Muscle of arm (tissue), 1 donor: ENCODE measurements at regions not wholly inside any gene's neighbourhood (a gene's known extent, or its start where the extent isn't known, plus 50 kb on each side); places are given as distances from the start of the nearest gene placed in this dataset.
A peak's percentile ranks its signal among the peaks of the same experiment; 100 is the strongest.

ENCODE experiments used
- DNase-seq: peaks from one replicate; pipeline ENCODE4 v3.0.0-alpha.2; 2013

DNA sequence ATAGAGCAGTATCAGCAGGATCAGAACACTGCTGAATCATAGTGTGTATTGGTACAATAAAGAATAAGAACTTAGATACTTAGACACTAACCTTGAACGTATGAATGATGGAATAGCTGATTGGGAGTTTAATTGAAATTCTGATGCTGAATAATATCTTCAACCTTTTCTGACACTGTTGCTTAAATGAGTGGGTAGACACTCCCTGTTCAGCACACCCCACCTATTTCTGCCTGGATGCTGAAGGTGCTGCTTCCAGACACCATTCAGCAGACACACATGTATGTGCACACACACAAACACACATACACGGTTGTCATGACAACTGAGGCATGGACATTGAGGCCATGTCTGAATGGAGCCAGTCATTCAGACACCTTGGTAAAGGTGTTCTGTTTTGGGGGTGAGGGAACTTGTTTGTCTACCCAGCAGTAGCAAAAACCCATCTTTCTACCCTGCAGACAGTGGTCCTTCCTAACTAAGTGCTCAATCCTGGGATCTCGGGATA lies 54.3 kb downstream of the TMEM215 start:
- DNase-seq: no peak

DNA sequence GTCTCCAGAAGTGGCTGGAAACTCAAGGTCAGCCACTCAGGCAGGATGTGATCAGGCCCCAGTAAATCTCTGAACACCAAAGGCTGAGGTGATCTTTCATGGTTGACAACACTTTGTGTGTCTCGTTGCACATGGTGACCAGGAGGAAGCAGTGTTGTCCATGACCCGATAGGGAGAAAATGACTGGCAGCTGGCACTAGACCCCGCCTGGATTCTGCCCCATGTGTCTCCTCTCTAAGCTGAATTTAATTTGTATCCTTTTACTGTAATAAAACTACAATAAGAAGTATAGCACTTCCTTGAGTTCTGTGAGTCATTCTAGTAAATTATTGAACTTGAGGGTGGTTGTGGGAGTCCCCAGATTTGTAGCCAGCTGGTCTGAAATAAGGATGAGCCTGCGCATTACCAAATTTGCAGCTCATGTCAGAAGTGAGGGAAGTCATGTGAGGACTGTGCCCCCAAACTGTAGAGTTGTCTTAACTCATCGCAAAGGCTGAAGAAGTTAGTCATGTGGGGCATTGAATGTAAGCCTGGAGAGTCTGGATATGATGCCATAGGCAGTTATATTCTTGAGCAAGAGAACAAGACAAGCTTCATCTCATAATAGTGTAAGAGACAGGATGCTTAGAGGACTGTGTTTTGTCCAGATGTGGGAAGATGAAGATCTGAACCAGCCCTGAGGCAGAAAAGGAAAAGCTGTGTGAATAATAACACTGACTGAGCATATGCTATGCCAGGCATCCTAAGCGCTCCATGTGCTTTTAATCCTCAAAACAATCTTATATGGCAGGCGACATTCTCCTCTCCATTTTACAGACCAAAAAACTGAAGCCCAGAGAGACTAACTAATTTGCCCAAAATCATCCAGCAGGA lies 55.9 kb downstream of the TMEM215 start:
- no peak for DNase-seq

DNA sequence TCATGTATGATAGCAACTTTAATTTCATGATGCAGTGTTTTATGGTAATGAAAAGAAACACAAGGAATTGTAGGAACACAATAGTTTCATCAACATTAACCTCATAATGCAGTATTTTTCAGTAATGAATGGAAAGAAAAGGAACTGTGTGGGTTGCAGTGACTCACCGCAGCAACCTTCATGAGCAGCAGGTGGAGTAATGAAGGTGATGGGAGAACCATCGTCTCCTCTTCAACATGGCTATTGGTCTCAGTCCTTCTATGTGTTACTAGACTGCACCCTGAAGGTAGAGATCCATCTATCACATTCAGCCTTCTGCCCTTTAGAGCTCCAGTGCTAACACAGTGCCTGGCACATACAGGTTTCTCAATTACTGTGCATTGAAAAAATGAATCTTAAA lies 58.0 kb downstream of the TMEM215 start:
- no peak for DNase-seq

DNA sequence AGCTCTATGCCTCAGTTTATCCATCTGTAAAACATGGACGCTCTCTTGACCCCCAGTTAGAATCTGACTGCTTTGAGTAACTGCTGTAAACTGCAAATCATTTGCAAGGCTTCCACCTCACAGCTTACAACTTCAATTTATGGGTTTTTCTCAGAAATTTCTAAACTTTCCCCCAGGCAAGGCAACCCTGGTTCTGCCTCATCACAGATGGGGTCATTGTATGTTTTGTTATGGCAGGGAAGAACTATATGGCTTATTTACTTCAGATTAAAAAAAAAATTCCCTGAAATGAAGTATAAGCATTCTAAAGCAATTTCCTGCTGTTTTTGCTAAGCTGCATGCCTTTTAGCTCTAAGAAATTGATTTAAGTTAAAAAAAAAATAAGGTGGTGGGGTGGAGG lies 60.0 kb downstream of the TMEM215 start:
- no peak for DNase-seq

DNA sequence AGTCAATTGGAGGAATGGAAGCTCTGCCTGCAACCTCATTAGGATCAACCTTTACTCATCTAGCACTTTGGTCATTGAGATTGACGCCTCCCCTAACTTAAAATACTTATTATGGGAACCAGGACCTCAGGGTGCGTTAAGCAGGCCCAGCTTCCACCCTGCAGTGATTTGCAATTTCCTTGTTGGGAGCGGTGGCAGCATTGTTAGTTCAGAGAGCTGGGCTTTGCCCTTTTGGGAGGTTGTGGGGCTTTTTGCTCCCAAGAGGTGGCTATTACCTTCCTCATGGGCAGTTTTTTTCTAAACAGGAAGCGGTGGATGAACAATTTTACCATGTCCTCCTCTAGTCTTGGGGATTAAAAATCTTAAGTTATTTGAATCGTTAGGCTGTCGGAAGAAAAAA lies 60.9 kb downstream of the TMEM215 start:
- DNase-seq: no peak

DNA sequence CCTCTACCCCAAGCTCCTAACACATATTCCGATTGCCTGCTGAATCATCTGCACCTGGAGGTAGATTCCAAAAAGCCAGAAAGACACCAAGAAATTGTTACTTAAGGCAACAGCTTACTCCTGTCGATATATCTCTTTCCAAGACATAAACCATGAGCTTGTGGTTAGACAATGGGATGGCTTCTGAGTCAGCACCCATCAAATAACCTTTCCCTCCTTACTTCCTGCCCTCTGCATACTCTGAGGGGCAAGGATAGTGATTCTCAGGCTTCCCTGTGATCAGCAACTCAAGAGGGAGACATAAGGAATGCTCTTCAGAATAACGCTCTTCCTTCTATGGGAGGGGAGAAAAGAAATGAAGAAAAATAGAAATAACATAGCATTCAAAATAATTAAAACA lies 70.9 kb downstream of the TMEM215 start:
- no peak for DNase-seq

DNA sequence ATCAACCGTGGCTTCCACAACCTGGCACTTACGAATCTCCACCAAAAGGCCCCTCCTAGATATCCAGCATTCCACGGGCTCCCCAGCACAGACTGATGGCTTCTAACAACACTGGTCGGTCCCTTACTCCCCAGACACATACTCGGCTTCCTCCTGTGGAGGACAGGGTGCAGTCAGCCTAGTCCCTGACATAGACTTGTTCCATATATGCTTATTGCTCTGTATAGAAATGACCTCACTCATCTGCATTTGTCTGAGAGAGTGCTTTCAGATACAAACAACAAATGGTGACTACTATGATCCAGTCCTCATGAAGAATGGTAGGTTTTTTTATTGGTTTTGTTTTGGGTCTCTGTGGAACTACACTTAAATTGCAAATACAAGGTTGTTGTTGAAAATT lies 72.4 kb downstream of the TMEM215 start:
- no peak for DNase-seq

DNA sequence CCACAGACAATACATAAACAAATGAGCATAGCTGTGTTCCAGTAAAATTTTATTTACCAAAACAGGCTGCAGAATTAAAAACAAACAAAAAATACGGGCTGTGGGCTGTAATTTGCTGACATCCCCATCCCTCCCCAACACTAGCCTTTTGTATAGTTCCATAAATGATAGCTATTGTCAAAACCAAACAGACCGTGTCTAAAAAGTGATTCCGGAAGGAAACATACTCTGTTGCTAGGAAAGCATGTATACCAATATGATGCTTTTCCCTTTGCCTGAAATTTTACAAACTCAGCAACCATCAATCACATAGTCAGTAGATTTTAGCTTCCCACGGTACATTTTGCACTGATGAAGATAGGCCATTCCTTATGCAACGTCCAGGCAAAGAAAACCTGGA lies 80.0 kb downstream of the TMEM215 start:
- no peak for DNase-seq

DNA sequence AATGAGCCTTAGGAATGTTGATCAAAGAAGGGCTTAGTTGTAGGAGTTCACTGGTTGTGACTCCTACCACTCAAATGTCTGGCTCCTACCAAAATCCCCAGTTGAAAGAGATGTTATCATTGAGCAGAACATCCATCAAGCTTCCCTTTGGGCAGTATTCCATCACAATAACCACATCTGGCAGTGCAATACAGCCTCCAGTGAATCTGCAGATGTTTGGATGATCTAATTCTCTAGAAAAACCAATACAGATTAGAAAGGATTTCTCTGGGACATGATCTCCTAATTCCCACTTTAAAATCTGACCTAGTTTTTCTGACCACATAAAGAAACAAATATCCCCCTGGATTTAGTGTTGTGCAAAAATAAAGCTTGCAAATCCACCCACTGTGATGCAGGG lies 81.6 kb downstream of the TMEM215 start:
- peak; percentile 27 for DNase-seq

DNA sequence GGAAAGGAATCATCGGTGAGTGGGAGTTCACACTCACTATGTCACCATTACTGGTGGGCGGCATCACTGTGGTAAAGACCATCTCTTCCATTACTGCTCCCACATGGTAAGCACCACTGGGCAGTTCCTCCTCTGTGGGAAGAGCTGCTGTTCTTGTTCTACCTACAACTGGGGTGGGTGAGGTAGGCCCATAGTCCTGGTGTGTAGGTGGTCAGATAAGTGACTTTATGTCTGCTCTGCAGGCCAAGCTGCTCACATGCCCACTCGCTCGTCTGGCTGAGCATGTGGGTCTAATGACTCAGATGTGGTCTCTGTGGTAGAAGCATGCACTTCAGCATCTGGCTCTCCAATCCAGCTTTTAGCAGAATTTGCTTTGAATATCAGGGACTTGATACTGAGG lies 82.9 kb downstream of the TMEM215 start:
- DNase-seq: no peak

DNA sequence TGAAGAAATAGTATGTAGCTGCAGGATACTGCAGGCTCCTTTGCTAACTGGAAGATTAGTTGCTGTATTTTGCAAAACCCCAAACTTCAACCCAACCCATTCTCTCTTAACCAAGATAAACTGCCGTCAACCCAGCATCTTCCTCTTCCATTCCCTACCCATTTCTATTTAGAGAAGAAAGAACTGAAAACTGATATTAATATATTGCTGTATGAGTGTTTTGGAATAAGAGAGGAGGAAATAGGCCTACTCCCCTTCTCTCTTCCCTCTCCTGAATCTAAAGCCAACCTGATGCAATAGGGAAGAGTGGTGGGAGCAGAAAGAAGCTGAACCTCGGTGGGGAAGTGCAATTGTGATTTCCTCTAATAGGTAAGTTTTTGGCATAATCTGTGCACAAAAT lies 83.7 kb downstream of the TMEM215 start:
- DNase-seq: no peak

DNA sequence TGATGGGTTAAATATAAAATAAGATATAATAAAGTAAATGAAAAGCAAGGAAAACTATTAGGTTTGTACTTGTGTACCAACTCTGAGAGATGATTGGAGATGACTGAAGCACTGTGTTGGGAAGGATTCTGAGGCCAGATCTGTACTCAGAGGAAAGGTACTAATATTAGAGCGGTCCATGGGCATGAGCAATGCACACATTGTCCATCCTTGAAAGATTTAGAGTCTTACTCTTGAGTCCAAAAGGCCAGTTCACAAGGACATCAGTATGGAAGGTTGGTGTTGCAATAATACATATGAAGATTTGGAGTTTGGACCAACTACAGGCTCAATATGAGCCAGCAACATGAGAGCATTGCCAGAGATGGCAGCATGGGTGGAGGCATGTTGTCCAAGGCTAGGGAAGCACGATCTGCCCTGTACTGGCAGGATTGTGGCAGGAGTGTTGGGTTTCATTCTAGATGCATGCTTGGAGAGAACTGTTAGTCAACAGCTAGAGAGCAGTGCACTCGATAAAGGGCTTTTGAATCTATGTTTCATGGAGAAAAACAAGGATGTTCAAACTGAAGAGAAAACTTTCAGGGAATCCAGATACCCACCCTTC lies 84.4 kb downstream of the TMEM215 start:
- DNase-seq: no peak

DNA sequence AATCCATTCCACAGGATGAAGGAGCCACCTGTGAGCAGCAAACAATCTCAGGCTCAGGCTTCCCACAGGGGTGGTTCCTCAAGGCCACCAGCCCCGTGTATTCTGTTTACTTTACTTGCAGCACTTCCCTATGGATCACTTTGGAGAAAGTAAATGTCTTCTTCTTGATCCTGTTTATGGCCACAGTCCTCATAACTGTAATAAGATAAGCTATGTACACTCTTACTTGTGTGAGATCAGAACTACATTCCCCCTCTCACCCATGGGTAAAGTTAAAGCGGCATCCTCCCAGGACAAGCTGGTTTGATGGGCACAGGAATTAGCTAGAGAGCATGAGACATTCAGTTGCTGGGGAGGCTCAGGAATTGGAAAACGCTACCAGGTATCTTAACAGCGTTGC lies 86.1 kb downstream of the TMEM215 start:
- DNase-seq: no peak

DNA sequence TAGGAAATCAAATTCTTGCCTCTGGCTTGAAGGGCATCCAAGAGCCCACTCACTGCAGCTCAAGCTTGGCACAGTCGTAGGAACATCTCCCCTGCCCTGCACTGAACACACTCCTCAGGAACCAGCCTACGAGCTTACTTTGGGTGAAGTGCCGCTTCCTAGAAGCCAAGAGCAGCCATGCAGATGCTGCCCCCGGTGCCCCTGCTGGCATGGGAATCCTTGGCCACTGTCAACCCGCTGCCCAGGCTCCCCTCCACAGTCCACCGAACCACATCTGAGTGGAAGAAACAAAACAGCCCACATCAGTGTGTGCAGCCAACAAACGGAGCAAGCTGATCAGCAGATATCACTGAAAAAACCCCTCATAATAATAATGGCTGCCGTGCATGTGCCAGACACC lies 89.8 kb downstream of the TMEM215 start:
- DNase-seq: no peak

DNA sequence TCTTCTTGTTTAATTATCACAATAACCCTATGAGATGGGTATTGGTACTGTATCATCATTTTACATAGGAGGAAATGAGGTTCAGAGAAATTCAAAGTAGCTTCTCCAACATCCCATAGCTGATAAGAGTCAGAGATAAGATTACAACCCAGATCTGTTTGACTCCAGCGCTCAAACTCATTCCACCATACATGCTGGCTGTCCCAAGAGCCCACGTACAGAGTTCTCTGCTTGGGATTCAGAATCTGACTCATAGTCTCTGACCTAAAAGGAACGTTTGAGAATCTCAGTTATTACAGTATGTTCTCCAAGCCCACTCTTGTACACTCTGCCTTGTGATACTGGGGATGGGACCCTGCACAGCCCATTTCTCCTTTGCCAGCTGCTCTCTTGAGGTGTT lies 90.2 kb downstream of the TMEM215 start:
- DNase-seq: no peak

DNA sequence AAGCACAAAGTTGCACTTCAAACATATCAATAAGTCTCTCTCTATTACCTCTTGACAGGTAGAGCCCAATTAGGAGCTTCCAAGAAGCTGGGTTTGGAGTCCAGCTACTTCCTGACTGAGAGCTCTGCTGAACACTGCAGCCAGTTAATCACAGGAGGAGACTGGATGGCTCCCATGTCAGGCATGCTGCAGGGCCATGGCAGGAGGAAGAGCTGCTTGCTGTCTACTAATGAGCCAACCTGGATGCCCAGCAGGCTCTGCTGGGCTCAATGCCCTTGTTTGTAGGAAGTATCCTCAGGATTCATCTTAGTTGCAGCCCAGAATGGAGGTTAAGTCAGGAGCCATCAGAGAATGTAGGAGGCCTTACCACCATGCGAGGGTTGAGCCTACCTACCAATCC lies 91.9 kb downstream of the TMEM215 start:
- no peak for DNase-seq

DNA sequence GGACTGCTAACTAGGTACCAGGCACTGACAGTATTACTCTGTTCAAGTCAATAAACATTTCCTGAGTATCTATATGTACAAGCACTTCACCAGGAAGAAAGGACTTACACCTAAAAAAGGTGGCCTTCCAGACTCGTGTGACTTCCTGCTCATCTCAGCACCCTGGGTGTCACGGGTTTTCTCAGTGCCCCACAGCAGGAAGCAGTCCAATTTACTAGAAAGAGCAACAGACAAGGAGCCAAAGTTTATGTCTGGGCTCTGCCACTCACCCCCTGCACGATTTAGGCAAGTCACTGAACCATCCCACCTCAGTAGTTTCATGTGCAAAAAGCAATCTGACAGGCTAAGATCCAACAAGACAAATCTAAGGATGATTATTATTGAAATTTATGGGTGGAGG lies 92.4 kb downstream of the TMEM215 start:
- DNase-seq: no peak

DNA sequence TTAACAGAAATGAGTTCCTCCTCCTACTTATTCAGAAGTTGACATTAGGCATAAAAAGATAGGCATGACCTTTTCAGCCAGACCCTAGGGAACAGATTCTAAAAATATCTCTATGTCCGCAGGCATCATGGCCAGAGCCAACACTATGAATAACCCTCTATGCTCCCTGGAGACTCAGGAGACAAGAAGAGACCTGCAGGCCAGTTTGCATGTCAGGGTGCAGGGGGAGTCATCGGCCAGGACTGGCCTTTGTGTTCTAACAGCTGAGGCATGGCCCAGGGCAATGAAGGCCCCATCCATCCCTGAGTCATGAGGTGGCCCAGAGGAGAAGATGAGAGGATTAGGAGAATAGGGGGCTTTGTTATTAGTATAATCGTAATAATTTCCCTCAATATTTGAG lies 93.8 kb downstream of the TMEM215 start:
- no peak for DNase-seq

DNA sequence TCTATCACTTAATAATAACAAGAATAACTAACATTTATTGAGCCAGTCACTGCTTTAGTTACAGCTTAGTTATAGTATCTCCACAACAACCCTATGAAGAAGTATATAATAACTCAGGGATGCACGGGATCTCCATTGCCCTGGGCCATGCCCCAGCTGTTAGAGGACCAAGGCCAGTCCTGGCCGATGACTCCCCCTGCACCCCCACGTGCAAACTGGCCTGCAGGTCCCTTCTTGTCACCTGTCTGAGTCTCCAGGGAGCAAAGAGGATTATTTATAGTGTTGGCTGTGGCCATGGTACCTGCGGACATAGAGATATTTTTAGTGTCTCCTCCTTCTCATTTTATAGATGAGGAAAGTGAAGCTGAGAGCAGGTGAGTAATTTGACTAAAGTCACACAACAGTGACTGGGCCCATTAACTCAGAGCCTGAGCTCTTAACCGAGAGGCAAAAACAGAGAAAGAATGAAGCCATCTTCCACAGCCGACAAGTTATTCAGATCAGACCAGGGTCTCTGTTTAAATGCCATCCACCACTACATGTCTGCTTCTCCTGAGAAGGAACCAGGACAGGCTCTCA lies 94.4 kb downstream of the TMEM215 start:
- no peak for DNase-seq

DNA sequence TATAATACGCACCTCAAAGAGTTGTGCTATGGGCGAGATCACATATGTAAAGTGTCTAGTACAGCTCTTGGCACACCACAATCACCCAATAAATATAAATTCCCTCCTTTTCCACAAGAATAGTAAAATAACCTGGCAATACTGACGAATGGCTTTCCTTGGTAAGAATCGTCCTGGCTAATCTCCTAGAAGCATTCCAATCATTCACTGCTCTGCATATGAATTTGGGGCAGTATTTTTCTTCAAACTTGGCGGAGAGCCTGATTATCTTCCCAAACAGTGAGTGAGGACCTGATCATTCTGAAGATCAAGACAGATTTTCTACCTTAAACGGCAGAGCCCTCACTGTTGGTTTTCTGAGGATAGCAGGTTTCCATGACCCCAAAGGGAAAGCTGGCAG lies 96.0 kb downstream of the TMEM215 start:
- DNase-seq: no peak

DNA sequence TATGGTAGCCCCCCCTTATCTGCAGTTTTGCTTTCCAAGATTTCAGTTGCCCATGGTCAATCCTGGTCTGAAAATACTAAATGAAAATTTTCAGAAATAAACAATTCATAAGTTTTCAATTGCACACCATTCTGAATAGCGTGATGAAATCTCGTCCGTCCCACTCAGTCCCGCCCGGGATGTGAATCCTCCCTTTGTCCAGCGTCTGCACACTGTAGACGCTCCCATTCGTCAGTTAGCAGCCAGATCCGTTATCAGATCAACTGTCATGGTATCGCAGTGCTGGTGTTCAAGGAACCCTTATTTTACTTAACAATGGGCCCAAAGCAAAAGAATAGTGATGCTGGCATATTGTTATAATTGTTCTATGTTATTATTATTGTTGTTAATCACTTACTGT lies 98.6 kb downstream of the TMEM215 start:
- DNase-seq: no peak

DNA sequence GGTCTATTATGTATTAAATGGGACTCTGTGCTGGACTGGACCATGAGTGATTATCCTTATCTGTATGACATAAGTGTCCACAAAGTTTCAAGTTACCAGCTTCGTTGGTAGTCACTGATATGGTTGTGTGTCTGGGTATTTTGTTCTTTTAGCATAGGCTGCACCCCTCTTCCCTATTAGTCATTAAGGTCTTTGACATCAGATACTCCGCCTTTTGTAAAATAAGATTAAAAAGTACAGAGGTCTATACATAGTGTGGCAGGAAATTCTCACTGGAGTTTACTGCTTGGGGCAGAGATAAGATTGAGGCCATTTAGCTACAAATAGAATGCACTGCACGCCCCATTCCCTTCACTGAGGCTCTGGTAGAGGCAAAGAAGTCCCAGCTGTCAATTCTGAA lies 99.4 kb downstream of the TMEM215 start:
- DNase-seq: no peak

DNA sequence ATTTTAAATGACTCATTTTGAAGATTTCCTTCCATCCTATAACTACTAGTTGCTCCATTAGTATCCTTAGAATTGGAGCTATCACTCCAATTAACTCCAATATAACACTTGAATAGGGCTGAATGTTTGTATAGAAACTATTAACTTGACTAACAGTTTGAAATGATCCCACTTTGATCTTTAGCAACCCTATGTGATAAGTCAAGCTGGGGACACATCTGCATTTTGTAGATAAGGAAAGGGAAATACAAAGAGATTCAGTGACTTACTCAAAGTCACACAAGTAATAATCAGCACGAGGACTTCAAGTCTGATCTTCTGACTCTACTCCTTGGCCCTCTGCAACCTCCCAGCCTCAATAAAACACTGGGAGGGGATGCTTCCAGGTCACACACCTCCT lies 101.1 kb downstream of the TMEM215 start:
- no peak for DNase-seq
